ENCODE measurements at regions not wholly inside any gene's neighbourhood (a gene's known extent, or its start where the extent isn't known, plus 50 kb on each side); places are given as distances from the start of the nearest gene placed in this dataset.

- TF ChIP-seq CTCF (IDR thresholded peaks at IDR 0.05): no peak
- no peak for TF ChIP-seq POLR2A (IDR thresholded peaks at IDR 0.05)
Measured at GRCh38 chr12:42918443-42918842, 328.9 kb upstream of the PRICKLE1 start.
